Activated T-cell treated with anti-CD3 and anti-CD28 coated beads, Interleukin-2, amount 50 U/mL, for 48 hours (primary cell): ENCODE measurements at regions not wholly inside any gene's neighbourhood (a gene's known extent, or its start where the extent isn't known, plus 50 kb on each side); places are given as distances from the start of the nearest gene placed in this dataset.

ENCODE experiments used
- DNase-seq, 2 experiments: peaks; one replicate each; pipeline ENCODE4 v3.0.0-alpha.2; 2020

GRCh38 chr20:40120827-40121226, 568.2 kb downstream of the MAFB start:
- no peak for DNase-seq

- no peak for DNase-seq
These were observed 577.8 kb downstream of the MAFB start for GRCh38 chr20:40111282-40111681.

GRCh38 chr20:40110311-40110831, 578.7 kb downstream of the MAFB start:
- DNase-seq: no peak

- DNase-seq: no peak
These were observed 579.9 kb downstream of the MAFB start for GRCh38 chr20:40109136-40109535.

DNA sequence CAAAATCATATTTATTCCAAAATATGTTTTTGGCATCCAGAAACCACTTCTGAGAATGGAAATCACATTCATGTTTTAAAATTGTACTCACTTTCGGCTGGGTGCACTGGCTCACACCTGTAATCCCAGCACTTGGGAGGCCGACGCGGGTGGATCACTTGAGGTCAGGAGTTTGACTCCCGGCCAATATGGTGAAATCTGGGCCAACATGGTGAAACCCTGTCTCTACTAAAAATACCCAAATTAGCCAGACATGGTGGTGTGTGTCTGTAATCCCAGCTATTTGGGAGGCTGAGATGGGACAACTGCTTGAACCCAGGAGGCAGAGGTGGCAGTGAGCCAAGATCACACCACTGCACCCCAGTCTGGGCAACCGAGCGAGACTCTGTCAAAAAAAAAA, 580.7 kb downstream of the MAFB start:
- no peak for DNase-seq

DNA sequence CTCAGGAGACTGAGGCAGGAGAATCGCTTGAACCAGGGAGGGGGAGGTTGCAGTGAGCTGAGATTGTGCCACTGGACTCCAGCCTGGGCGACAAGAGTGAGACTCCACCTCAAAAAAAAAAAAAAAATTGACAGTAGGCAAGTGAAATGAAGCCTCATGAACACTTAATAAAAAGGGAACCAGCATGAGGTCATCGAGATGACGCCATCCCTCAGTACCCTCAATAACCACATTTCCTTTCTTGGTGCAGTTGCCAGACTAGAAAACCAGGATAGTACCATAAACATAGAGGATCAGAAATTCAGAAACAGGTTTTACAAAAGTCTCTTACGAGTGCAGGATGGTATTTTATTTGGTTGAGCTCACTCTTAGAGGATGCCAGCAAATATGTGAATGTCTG, 584.1 kb downstream of the MAFB start:
- no peak for DNase-seq

GRCh38 chr20:40103420-40103819, 585.6 kb downstream of the MAFB start:
- DNase-seq: no peak

GRCh38 chr20:40101560-40101959, 587.5 kb downstream of the MAFB start:
- no peak for DNase-seq

DNA sequence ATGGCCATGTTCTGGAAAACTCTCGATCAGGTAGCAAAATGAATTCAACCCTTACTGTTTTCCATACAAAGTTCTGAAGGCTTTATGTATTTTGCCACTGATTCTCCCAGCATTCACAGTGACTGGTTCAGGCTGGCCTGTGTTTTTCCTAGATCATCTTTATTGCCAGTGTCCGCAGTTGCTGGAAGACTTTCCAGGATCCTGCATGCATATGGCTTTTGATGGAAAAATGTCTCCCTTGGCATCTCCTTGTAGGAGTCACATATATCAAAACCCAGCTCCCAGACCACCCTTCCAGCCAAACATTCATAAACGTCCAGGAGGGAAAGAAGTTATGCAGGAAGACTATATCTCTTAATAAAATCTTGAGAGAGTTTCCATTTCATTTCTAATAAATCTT, 588.8 kb downstream of the MAFB start:
- no peak for DNase-seq

GRCh38 chr20:40090236-40090635, 598.8 kb downstream of the MAFB start:
- no peak for DNase-seq

- no peak for DNase-seq
These were observed 601.5 kb downstream of the MAFB start for GRCh38 chr20:40087496-40087895.

GRCh38 chr20:40085513-40085912, 603.5 kb downstream of the MAFB start:
- DNase-seq: no peak

GRCh38 chr20:40082436-40082835, 606.6 kb downstream of the MAFB start:
- no peak for DNase-seq

DNA sequence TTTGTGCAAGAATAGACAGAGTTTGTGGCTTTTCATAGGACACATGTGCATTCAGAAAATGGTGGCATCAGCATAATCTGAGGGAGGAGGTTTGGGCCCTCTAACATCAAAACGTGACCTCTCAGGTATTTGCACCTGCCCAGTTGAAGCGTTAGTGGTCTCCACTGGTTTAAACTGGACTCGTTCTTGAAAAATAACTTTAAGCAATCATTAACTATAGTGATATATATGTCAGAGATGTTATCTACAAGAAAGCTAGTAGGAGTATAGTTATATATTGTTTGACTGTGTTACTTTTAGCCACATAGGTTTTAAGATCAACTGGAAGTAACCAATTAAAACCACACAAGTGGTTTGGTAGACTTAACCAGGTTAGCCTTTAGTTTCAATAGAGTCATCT, 607.4 kb downstream of the MAFB start:
- DNase-seq: no peak

- DNase-seq: no peak
These were observed 608.9 kb downstream of the MAFB start for GRCh38 chr20:40080041-40080652.

GRCh38 chr20:40073535-40074111, 615.4 kb downstream of the MAFB start:
- DNase-seq: no peak

GRCh38 chr20:40072907-40073306, 616.1 kb downstream of the MAFB start:
- no peak for DNase-seq

- DNase-seq: no peak
These were observed 632.9 kb downstream of the MAFB start for GRCh38 chr20:40056171-40056570.

DNA sequence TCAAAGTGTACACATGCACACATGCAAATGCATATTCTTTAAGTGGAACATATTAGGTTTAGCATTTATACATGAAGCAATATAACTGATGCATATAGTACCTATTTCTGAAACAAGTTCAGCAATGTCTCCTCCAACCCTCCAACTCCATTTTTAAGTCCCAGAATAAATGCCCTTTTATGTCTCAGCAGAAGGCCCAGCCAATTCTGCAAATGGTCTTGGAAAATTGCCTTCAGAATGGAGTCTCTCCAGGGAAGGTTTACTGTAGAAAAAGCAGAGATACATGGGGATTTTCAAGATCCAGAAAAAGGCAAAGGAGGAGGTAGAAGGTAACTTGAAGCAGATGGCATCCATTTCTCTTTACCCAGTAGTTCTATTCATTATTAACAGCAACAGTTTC, 633.3 kb downstream of the MAFB start:
- no peak for DNase-seq

GRCh38 chr20:40054311-40054710, 634.7 kb downstream of the MAFB start:
- DNase-seq: no peak

- no peak for DNase-seq
These were observed 638.4 kb downstream of the MAFB start for GRCh38 chr20:40050596-40050995.

GRCh38 chr20:40049854-40050253, 639.2 kb downstream of the MAFB start:
- DNase-seq: no peak

GRCh38 chr20:40046703-40047102, 642.3 kb downstream of the MAFB start:
- DNase-seq: no peak

- no peak for DNase-seq
These were observed 651.5 kb downstream of the MAFB start for GRCh38 chr20:40037511-40037910.

DNA sequence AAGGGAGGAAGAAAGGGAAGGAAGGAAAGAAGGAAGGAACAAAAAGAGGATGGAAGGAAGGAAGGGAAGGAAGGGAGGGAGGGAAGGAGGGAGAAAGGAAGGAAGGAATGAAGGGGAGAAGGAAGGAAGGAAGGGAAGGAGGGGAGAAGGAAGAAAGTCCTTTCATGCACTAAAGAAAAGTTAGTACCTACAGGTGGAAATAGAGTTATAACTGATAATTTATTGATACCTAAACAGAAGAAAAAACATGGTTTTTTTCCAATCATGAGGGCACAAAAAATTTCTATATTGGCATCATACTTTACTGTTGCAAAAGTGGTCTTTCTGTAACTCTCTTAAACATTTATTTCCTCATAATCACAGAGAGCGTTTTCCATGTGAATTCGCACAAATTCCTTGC, 659.4 kb downstream of the MAFB start:
- DNase-seq: no peak
